GM18868 (cell line): ENCODE measurements at regions not wholly inside any gene's neighbourhood (a gene's known extent, or its start where the extent isn't known, plus 50 kb on each side); places are given as distances from the start of the nearest gene placed in this dataset.

Experiments used
- ATAC-seq: cut with Tn5 transposase; IDR thresholded peaks from one replicate; pipeline ENCODE4 v1.9.1; 2021; ENCODE audit warnings: mild to moderate bottlenecking, moderate library complexity; ENCODE audit not compliant: unreplicated experiment

GRCh38 chr14:42715316-42715715, 1108.6 kb downstream of the LRFN5 start:
- ATAC-seq: no peak

- ATAC-seq: no peak
These were observed 1103.4 kb downstream of the LRFN5 start for GRCh38 chr14:42710071-42710470.

- ATAC-seq: no peak
These were observed 1096.8 kb downstream of the LRFN5 start for GRCh38 chr14:42703501-42703900.

- no peak for ATAC-seq
These were observed 1080.7 kb downstream of the LRFN5 start for GRCh38 chr14:42687421-42687820.

GRCh38 chr14:42683707-42684106, 1077.0 kb downstream of the LRFN5 start:
- ATAC-seq: no peak

GRCh38 chr14:42676636-42677035, 1070.0 kb downstream of the LRFN5 start:
- no peak for ATAC-seq

GRCh38 chr14:42673963-42674362, 1067.3 kb downstream of the LRFN5 start:
- ATAC-seq: no peak

GRCh38 chr14:42671636-42672035, 1065.0 kb downstream of the LRFN5 start:
- no peak for ATAC-seq

GRCh38 chr14:42665083-42665482, 1058.4 kb downstream of the LRFN5 start:
- ATAC-seq: peak; percentile 61

GRCh38 chr14:42664190-42664589, 1057.5 kb downstream of the LRFN5 start:
- ATAC-seq: no peak

- ATAC-seq: no peak
These were observed 1048.0 kb downstream of the LRFN5 start for GRCh38 chr14:42654707-42655106.

- no peak for ATAC-seq
These were observed 1036.1 kb downstream of the LRFN5 start for GRCh38 chr14:42642787-42643186.

GRCh38 chr14:42633504-42634095, 1026.9 kb downstream of the LRFN5 start:
- no peak for ATAC-seq

- no peak for ATAC-seq
These were observed 1022.9 kb downstream of the LRFN5 start for GRCh38 chr14:42629553-42629952.

GRCh38 chr14:42628602-42629001, 1021.9 kb downstream of the LRFN5 start:
- ATAC-seq: no peak

- ATAC-seq: no peak
These were observed 1020.3 kb downstream of the LRFN5 start for GRCh38 chr14:42626986-42627385.

- no peak for ATAC-seq
These were observed 1018.5 kb downstream of the LRFN5 start for GRCh38 chr14:42624980-42625761.

GRCh38 chr14:42617005-42617404, 1010.3 kb downstream of the LRFN5 start:
- ATAC-seq: no peak

- no peak for ATAC-seq
These were observed 1000.2 kb downstream of the LRFN5 start for GRCh38 chr14:42606839-42607238.

- no peak for ATAC-seq
These were observed 995.7 kb downstream of the LRFN5 start for GRCh38 chr14:42602336-42602845.

- ATAC-seq: no peak
These were observed 965.4 kb downstream of the LRFN5 start for GRCh38 chr14:42572032-42572431.

- no peak for ATAC-seq
These were observed 962.6 kb downstream of the LRFN5 start for GRCh38 chr14:42569227-42569626.
